ENCODE measurements at regions not wholly inside any gene's neighbourhood (a gene's known extent, or its start where the extent isn't known, plus 50 kb on each side); places are given as distances from the start of the nearest gene placed in this dataset.

DNA sequence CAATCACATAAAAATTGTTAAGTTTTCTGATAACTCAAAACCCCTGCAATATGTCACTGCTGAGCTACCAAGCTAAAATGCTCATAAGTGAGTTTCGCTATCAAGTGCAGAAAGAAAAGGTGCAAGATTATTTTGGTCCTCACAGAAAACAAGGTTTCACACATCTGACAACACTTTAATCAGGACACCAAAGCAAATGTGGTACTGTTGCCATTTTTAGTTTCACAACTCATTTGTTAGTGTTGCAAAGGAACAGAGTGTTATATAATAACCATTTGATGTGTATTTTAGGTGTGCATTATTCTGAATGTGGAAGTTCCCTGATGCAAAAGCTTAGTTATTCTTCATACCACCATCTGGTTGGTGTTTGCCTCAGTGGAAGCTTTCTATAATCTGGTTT lies 956.2 kb downstream of the DSC3 start:
- H3K9me3 Mint-ChIP-seq = peaks cover 4% of the 10 kb centered on the region
- no peak overlapping the region for H3K27ac Mint-ChIP-seq
- no peaks in the 10 kb centered on the region for H3K27me3 Mint-ChIP-seq
- DNase-seq = no peak
- no peaks in the 10 kb centered on the region for H3K36me3 Mint-ChIP-seq (ENCODE audit: low read depth)
- H3K4me3 Mint-ChIP-seq = no peak overlapping the region
- H3K4me1 Mint-ChIP-seq = no peaks in the 10 kb centered on the region
- no peak for ATAC-seq

DNA sequence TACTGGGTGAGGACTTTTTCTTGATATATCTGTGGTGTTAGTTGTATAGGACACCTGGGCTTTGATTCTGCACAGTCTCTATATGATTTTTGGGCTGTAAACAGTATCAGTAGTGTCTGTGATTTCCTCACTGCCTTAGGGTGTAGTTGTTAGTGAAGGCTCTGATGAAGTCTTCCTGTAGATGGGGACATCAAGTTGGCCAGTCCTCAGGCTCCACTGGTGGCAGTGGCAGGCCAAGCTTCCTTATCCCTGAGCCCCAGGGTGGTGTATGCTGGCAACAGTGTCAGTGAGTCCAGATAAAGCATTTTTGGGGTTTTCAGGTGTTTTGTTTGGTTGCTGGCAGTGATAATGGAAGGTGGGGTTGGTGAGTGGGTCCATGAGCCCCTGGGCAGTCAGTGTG lies 961.4 kb downstream of the DSC3 start:
- Mint-ChIP-seq H3K4me3 (no peak overlapping the region), H3K27ac (no peak overlapping the region), H3K36me3 (ENCODE audit: low read depth) (no peaks in the 10 kb centered on the region), H3K4me1 (no peaks in the 10 kb centered on the region), H3K9me3 (peaks cover 17% of the 10 kb centered on the region), H3K27me3 (no peaks in the 10 kb centered on the region)
- DNase-seq (no peak), ATAC-seq (no peak)

DNA sequence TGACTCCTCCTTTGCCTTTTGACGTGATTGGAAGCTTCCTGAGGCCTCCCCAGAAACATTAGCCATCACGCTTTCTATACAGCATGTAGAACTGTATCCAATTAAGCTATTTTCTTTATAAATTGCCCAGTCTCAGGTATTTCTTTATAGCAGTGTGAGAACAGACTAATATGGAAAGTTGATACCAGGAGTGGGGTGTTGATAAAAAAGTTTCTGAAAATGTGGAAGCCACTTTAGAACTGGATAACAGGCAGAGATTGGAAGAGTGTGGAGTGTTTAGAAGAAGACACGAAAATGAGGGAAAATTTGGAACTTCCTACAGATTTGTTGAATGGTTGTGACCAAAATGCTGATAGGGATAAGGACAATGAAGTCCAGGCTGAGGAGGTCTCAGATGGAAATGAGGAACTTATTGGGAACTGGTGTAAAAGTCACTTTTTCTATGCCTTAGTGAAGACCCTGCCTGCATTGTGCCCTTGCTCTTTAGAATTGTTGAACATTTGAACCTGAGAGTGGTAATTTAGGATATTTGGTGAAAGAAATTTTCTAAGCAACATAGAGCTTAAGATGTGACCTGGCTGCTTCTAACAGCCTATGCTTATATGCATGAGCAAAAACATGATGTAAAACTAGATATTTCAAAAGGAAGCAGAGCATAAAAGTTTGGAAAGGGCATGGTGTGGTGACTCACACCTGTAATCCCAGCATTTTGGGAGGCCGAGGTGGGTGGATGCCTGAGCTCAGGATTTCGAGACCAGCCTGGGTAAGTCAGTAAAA lies 969.7 kb downstream of the DSC3 start:
- ATAC-seq (no peak), DNase-seq (no peak)
- Mint-ChIP-seq H3K27me3 (no peaks in the 10 kb centered on the region), H3K27ac (no peak overlapping the region), H3K36me3 (ENCODE audit: low read depth) (no peaks in the 10 kb centered on the region), H3K9me3 (peaks cover 28% of the 10 kb centered on the region), H3K4me1 (no peaks in the 10 kb centered on the region), H3K4me3 (no peak overlapping the region)

GRCh38 chr18:30066288-30066687 lies 976.3 kb downstream of the DSC3 start:
- Mint-ChIP-seq H3K4me1 (no peaks in the 10 kb centered on the region), H3K27me3 (no peaks in the 10 kb centered on the region), H3K36me3 (ENCODE audit: low read depth) (no peaks in the 10 kb centered on the region), H3K27ac (no peak overlapping the region), H3K4me3 (no peak overlapping the region), H3K9me3 (peaks cover 39% of the 10 kb centered on the region)
- ATAC-seq (no peak), DNase-seq (no peak)

GRCh38 chr18:30057398-30057797 lies 985.1 kb downstream of the DSC3 start:
- H3K4me1 Mint-ChIP-seq = no peaks in the 10 kb centered on the region
- no peak overlapping the region for H3K4me3 Mint-ChIP-seq
- no peak for DNase-seq
- no peak for ATAC-seq
- peaks cover 23% of the 10 kb centered on the region for H3K9me3 Mint-ChIP-seq
- H3K27me3 Mint-ChIP-seq = no peaks in the 10 kb centered on the region
- H3K36me3 Mint-ChIP-seq (ENCODE audit: low read depth) = no peaks in the 10 kb centered on the region
- no peak overlapping the region for H3K27ac Mint-ChIP-seq

DNA sequence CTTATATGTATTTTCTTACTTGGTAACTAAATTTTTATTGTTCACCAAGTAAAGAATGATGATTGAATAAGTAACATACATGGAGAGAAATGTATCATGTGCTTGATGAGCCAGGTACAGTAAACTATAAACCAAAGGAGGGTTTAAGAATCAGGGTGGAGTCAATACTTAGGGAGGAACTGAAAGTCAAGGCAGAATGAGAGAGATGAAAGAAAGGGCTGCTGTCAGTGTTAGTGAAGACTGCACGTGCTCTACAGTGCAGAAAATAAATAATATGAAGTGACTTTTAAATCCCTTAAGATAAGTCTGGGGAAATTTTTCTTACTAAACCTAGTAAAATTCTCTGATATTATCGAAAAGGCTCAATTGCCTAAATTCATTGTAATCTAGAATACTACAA lies 986.0 kb downstream of the DSC3 start:
- Mint-ChIP-seq H3K4me3 (no peak overlapping the region), H3K4me1 (no peaks in the 10 kb centered on the region), H3K36me3 (ENCODE audit: low read depth) (no peaks in the 10 kb centered on the region), H3K9me3 (peaks cover 16% of the 10 kb centered on the region), H3K27me3 (no peaks in the 10 kb centered on the region), H3K27ac (no peak overlapping the region)
- DNase-seq (no peak), ATAC-seq (no peak)

GRCh38 chr18:30044496-30044895 lies 998.0 kb downstream of the DSC3 start:
- Mint-ChIP-seq H3K27ac (no peak overlapping the region), H3K27me3 (no peaks in the 10 kb centered on the region), H3K36me3 (ENCODE audit: low read depth) (no peaks in the 10 kb centered on the region), H3K4me3 (no peak overlapping the region), H3K9me3 (peaks cover 7% of the 10 kb centered on the region), H3K4me1 (no peaks in the 10 kb centered on the region)
- ATAC-seq = no peak
- DNase-seq = no peak

DNA sequence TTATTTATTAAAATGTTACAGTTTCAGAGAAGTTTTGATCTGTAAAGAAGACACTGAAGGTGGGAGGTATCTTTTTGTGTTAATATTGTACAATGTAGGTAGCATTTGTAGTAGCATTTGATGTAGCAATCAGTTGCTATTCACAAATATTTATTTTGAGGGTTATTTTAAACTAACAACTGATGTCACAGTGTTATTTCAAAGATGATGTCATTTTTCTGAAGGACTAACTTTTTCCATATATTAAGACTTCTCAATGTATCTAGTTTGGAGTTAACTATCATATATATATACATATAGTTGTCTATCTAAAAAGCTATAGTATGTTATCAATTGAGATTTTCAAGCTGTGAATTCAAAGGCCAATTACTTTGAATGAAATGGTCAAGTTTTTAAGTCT lies 1003.3 kb downstream of the DSC3 start:
- ATAC-seq = no peak
- H3K4me3 Mint-ChIP-seq = no peak overlapping the region
- H3K4me1 Mint-ChIP-seq = no peaks in the 10 kb centered on the region
- no peak overlapping the region for H3K27ac Mint-ChIP-seq
- no peak for DNase-seq
- H3K36me3 Mint-ChIP-seq (ENCODE audit: low read depth) = no peaks in the 10 kb centered on the region
- no peaks in the 10 kb centered on the region for H3K27me3 Mint-ChIP-seq
- H3K9me3 Mint-ChIP-seq = peaks cover 18% of the 10 kb centered on the region

GRCh38 chr18:30034818-30035217 lies 1007.7 kb downstream of the DSC3 start:
- ATAC-seq = no peak
- H3K9me3 Mint-ChIP-seq = peaks cover 32% of the 10 kb centered on the region
- no peaks in the 10 kb centered on the region for H3K36me3 Mint-ChIP-seq (ENCODE audit: low read depth)
- H3K27ac Mint-ChIP-seq = no peak overlapping the region
- no peak for DNase-seq
- H3K4me3 Mint-ChIP-seq = no peak overlapping the region
- H3K4me1 Mint-ChIP-seq = no peaks in the 10 kb centered on the region
- no peaks in the 10 kb centered on the region for H3K27me3 Mint-ChIP-seq

DNA sequence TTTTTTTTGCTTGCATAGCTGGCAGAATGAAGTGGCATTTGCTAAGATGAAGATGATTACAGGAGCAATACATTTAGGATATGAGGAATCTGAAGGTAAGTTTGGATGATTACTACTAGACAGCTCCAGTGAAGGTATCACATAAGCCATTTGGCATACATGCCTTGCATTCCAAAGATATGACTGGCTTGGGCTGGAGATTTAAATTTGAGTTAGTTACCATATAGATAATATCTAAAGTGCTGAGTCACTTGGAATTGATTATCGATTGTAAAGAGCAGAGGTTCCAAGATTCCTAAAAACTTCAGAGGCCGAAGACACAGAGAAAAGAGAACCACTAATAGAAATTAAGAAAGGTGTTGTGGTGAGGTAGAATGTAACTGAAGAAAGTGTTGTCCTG lies 1026.4 kb downstream of the DSC3 start:
- peaks cover 10% of the 10 kb centered on the region for H3K9me3 Mint-ChIP-seq
- no peaks in the 10 kb centered on the region for H3K27me3 Mint-ChIP-seq
- no peak overlapping the region for H3K4me3 Mint-ChIP-seq
- H3K36me3 Mint-ChIP-seq (ENCODE audit: low read depth) = no peaks in the 10 kb centered on the region
- no peaks in the 10 kb centered on the region for H3K4me1 Mint-ChIP-seq
- H3K27ac Mint-ChIP-seq = no peak overlapping the region
- ATAC-seq = no peak
- no peak for DNase-seq

- DNase-seq = no peak
- no peaks in the 10 kb centered on the region for H3K4me1 Mint-ChIP-seq
- no peak overlapping the region for H3K4me3 Mint-ChIP-seq
- H3K27ac Mint-ChIP-seq = no peak overlapping the region
- no peaks in the 10 kb centered on the region for H3K36me3 Mint-ChIP-seq (ENCODE audit: low read depth)
- ATAC-seq = no peak
- H3K27me3 Mint-ChIP-seq = no peaks in the 10 kb centered on the region
- H3K9me3 Mint-ChIP-seq = peaks cover 14% of the 10 kb centered on the region
These were observed 1037.6 kb downstream of the DSC3 start for GRCh38 chr18:30004965-30005364.

GRCh38 chr18:29982218-29982617 lies 1060.3 kb downstream of the DSC3 start:
- no peak overlapping the region for H3K4me3 Mint-ChIP-seq
- peaks cover 6% of the 10 kb centered on the region for H3K9me3 Mint-ChIP-seq
- H3K27me3 Mint-ChIP-seq = no peaks in the 10 kb centered on the region
- H3K4me1 Mint-ChIP-seq = no peaks in the 10 kb centered on the region
- H3K27ac Mint-ChIP-seq = no peak overlapping the region
- no peaks in the 10 kb centered on the region for H3K36me3 Mint-ChIP-seq (ENCODE audit: low read depth)
- DNase-seq = no peak
- ATAC-seq = no peak

DNA sequence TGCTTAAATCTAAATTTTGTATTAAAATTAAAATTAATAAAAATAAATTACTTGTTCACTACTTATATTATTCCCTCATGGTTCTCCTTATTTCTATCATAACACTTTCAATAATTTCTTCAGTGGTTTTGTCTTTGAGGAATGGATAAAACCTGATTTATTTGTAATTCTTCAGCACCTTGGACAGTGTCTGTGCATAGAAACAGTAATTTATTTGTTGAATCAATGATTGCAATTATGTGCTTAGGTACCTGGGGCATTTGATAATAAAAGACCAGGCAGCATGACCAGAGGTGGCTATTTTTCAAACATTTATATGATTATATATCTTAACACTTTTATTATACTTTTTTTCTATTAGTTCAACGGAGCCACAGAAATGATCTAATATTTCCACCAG lies 1062.7 kb downstream of the DSC3 start:
- DNase-seq = no peak
- Mint-ChIP-seq H3K9me3 (peaks cover 7% of the 10 kb centered on the region), H3K4me1 (no peaks in the 10 kb centered on the region), H3K4me3 (no peak overlapping the region), H3K27ac (no peak overlapping the region), H3K27me3 (no peaks in the 10 kb centered on the region), H3K36me3 (ENCODE audit: low read depth) (no peaks in the 10 kb centered on the region)
- ATAC-seq = no peak

GRCh38 chr18:29969876-29970275 lies 1072.7 kb downstream of the DSC3 start:
- peaks cover 3% of the 10 kb centered on the region for H3K9me3 Mint-ChIP-seq
- no peaks in the 10 kb centered on the region for H3K4me1 Mint-ChIP-seq
- no peaks in the 10 kb centered on the region for H3K27me3 Mint-ChIP-seq
- no peak for DNase-seq
- H3K36me3 Mint-ChIP-seq (ENCODE audit: low read depth) = no peaks in the 10 kb centered on the region
- no peak for ATAC-seq
- no peak overlapping the region for H3K27ac Mint-ChIP-seq
- H3K4me3 Mint-ChIP-seq = no peak overlapping the region

DNA sequence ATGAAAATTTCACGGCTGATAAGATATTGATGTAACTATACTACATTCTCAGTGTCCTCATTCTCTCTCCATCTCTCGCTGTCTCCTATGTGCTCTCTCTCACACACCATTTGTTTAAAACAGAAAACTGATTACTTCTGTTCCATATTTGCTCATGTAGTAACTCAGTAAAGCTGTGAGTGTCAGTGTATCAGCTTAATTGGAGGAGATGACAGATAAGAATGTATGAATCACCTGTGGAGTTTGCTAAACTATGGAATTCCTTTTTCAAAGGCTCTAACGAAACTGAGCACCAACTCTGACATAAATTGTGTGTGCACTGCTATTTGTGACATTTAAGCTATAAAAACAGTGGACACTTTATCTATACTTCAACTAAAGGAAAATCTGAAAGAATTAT lies 1080.0 kb downstream of the DSC3 start:
- no peak for DNase-seq
- Mint-ChIP-seq H3K27me3 (no peaks in the 10 kb centered on the region), H3K27ac (no peak overlapping the region), H3K9me3 (peaks cover 24% of the 10 kb centered on the region), H3K4me1 (no peaks in the 10 kb centered on the region), H3K4me3 (no peak overlapping the region), H3K36me3 (ENCODE audit: low read depth) (no peaks in the 10 kb centered on the region)
- ATAC-seq = no peak

- H3K27ac Mint-ChIP-seq = no peak overlapping the region
- no peaks in the 10 kb centered on the region for H3K27me3 Mint-ChIP-seq
- no peaks in the 10 kb centered on the region for H3K36me3 Mint-ChIP-seq (ENCODE audit: low read depth)
- no peak for ATAC-seq
- no peak for DNase-seq
- no peak overlapping the region for H3K4me3 Mint-ChIP-seq
- H3K4me1 Mint-ChIP-seq = no peaks in the 10 kb centered on the region
- peaks cover 27% of the 10 kb centered on the region for H3K9me3 Mint-ChIP-seq
These were observed 1082.0 kb downstream of the DSC3 start for GRCh38 chr18:29960539-29960938.
